ENCODE measurements at regions not wholly inside any gene's neighbourhood (a gene's known extent, or its start where the extent isn't known, plus 50 kb on each side); places are given as distances from the start of the nearest gene placed in this dataset.
"Not testable (repeated sequence)": the region's sequence is repeated elsewhere in the genome, so short reads cannot be mapped to it uniquely, and the experiment has no call there.

- DNase-seq = no peak
Measured at GRCh38 chr4:145293658-145294057, 113.3 kb upstream of the OTUD4 start.

- no peak for DNase-seq
Measured at GRCh38 chr4:145290955-145291354, 110.6 kb upstream of the OTUD4 start.

- DNase-seq = no peak
Measured at GRCh38 chr4:145289403-145290076, 109.2 kb upstream of the OTUD4 start.

GRCh38 chr4:145287351-145287750, 107.0 kb upstream of the OTUD4 start:
- DNase-seq = no peak

- no peak for DNase-seq
Measured at GRCh38 chr4:145285928-145286327, 105.5 kb upstream of the OTUD4 start.

GRCh38 chr4:145283909-145284308, 103.5 kb upstream of the OTUD4 start:
- no peak for DNase-seq

GRCh38 chr4:145281951-145282350, 101.6 kb upstream of the OTUD4 start:
- DNase-seq = no peak

GRCh38 chr4:145281224-145281623, 100.8 kb upstream of the OTUD4 start:
- no peak for DNase-seq

- no peak for DNase-seq
Measured at GRCh38 chr4:145280541-145280940, 100.2 kb upstream of the OTUD4 start.

GRCh38 chr4:145279122-145279960, 99.0 kb upstream of the OTUD4 start:
- DNase-seq = no peak

- no peak for DNase-seq
Measured at GRCh38 chr4:145278341-145279121, 98.1 kb upstream of the OTUD4 start.

- no peak for DNase-seq
Measured at GRCh38 chr4:145277011-145277410, 96.6 kb upstream of the OTUD4 start.

GRCh38 chr4:145276050-145276449, 95.7 kb upstream of the OTUD4 start:
- no peak for DNase-seq

- DNase-seq = no peak
Measured at GRCh38 chr4:145271194-145271593, 90.8 kb upstream of the OTUD4 start.

GRCh38 chr4:145266881-145267280, 86.5 kb upstream of the OTUD4 start:
- no peak for DNase-seq

- no peak for DNase-seq
Measured at GRCh38 chr4:145260091-145260490, 79.7 kb upstream of the OTUD4 start.

- DNase-seq = not testable (repeated sequence)
Measured at GRCh38 chr4:145255311-145255710, 74.9 kb upstream of the OTUD4 start.

GRCh38 chr4:145252190-145252589, 71.8 kb upstream of the OTUD4 start:
- no peak for DNase-seq

GRCh38 chr4:145251391-145251790, 71.0 kb upstream of the OTUD4 start:
- DNase-seq = no peak

- DNase-seq = no peak
Measured at GRCh38 chr4:145248971-145249370, 68.6 kb upstream of the OTUD4 start.

- DNase-seq = no peak
Measured at GRCh38 chr4:145248502-145248901, 68.1 kb upstream of the OTUD4 start.

GRCh38 chr4:145234091-145234706, 53.8 kb upstream of the OTUD4 start:
- DNase-seq = peak; percentile 32 to 56
